Liver (tissue), 8 donors: ENCODE measurements at regions not wholly inside any gene's neighbourhood (a gene's known extent, or its start where the extent isn't known, plus 50 kb on each side); places are given as distances from the start of the nearest gene placed in this dataset.

Experiments used
- DNase-seq: peaks from one replicate; pipeline ENCODE4 v3.0.0-alpha.2; 2017; ENCODE audit warnings: low spot score
- H3K27ac ChIP-seq, 2 donors: one replicate each; pipeline ENCODE4 v1.7.0; 2013; ENCODE audit warnings: inconsistent platforms in 2 of 2, low read length in 2 of 2, control low read depth in 1 of 2, low read depth in 1 of 2, mild to moderate bottlenecking in 1 of 2
- H3K27me3 ChIP-seq, 4 donors: one replicate each; pipeline versions ENCODE4 v1.6.1 to v1.7.0; 2013; ENCODE audit warnings: low read length in 3 of 4, inconsistent platforms in 1 of 4, mild to moderate bottlenecking in 1 of 4, moderate library complexity in 1 of 4; ENCODE audit not compliant: control insufficient read depth in 4 of 4, insufficient read depth in 4 of 4
- H3K36me3 ChIP-seq, 4 donors: one replicate each; pipeline versions ENCODE4 v1.6.1 to v1.7.0; 2013; ENCODE audit warnings: low read length in 3 of 4, mild to moderate bottlenecking in 3 of 4, low read depth in 1 of 4, moderate library complexity in 1 of 4; ENCODE audit not compliant: control insufficient read depth in 4 of 4, insufficient read depth in 3 of 4
- H3K4me1 ChIP-seq, 4 donors: one replicate each; pipeline versions ENCODE4 v1.6.1 to v1.7.0; 2013; ENCODE audit warnings: low read length in 3 of 4, mild to moderate bottlenecking in 3 of 4, moderate library complexity in 1 of 4; ENCODE audit not compliant: control insufficient read depth in 4 of 4, insufficient read depth in 4 of 4
- H3K4me3 ChIP-seq, 3 donors: one replicate each; pipeline versions ENCODE4 v1.6.1 to v1.7.0; 2013; ENCODE audit warnings: low read length in 3 of 3, control low read depth in 1 of 3, low read depth in 1 of 3, mild to moderate bottlenecking in 1 of 3
- H3K9ac ChIP-seq, 2 donors: one replicate each; pipeline ENCODE4 v1.7.0; 2013; ENCODE audit warnings: low read length in 2 of 2, mild to moderate bottlenecking in 2 of 2, moderate library complexity in 2 of 2, control low read depth in 1 of 2, low read depth in 1 of 2
- H3K9me3 ChIP-seq, 4 donors: one replicate each; pipeline versions ENCODE4 v1.6.1 to v1.7.0; 2013; ENCODE audit warnings: low read length in 3 of 4; ENCODE audit not compliant: control insufficient read depth in 4 of 4
- ATF3 ChIP-seq: IDR thresholded peaks from 2 replicates; pipeline ENCODE4 v1.6.1; 2016; ENCODE audit warnings: antibody characterized with exemption
- CTCF ChIP-seq: fragments of 150-350 bp; IDR thresholded peaks from 2 replicates; pipeline ENCODE4 v1.5.1; 2017; ENCODE audit warnings: improper control_type of control experiment, low read depth, low read length; ENCODE audit not compliant: missing input control
- EGR1 ChIP-seq, 2 donors: IDR thresholded peaks; 2 replicates each; pipeline ENCODE4 v1.6.1; 2016 to 2018; ENCODE audit warnings: antibody characterized with exemption in 2 of 2, low read depth in 2 of 2
- FOXA1 ChIP-seq: IDR thresholded peaks from 2 replicates; pipeline ENCODE4 v1.6.1; 2016; ENCODE audit warnings: antibody characterized with exemption
- FOXA2 ChIP-seq: IDR thresholded peaks from 2 replicates; pipeline ENCODE4 v1.6.1; 2016; ENCODE audit warnings: antibody characterized with exemption
- GABPA ChIP-seq, 2 donors: IDR thresholded peaks in 1 of 2; conservative IDR thresholded peaks in 1 of 2; 2 replicates each; pipeline ENCODE4 v1.6.1; 2016; ENCODE audit warnings: antibody characterized with exemption in 2 of 2, mild to moderate bottlenecking in 1 of 2, moderate library complexity in 1 of 2
- HNF4A ChIP-seq, 2 donors: conservative IDR thresholded peaks; 2 replicates each; pipeline ENCODE4 v1.6.1; 2016; ENCODE audit warnings: antibody characterized with exemption in 2 of 2, mild to moderate bottlenecking in 2 of 2
- HNF4G ChIP-seq: IDR thresholded peaks from 2 replicates; pipeline ENCODE4 v1.6.1; 2016; ENCODE audit warnings: antibody characterized with exemption
- JUND ChIP-seq, 2 donors: IDR thresholded peaks; 2 replicates each; pipeline ENCODE4 v1.6.1; 2016; ENCODE audit warnings: antibody characterized with exemption in 2 of 2
- MAX ChIP-seq: IDR thresholded peaks from 2 replicates; pipeline ENCODE4 v1.6.1; 2016; ENCODE audit warnings: antibody characterized with exemption
- NR2F2 ChIP-seq: IDR thresholded peaks from 2 replicates; pipeline ENCODE4 v1.6.1; 2016; ENCODE audit warnings: antibody characterized with exemption
- RAD21 ChIP-seq, 2 donors: IDR thresholded peaks; 2 replicates each; pipeline ENCODE4 v1.6.1; 2016; ENCODE audit warnings: antibody characterized with exemption in 2 of 2, mild to moderate bottlenecking in 2 of 2
- REST ChIP-seq: IDR thresholded peaks from 2 replicates; pipeline ENCODE4 v1.6.1; 2016; ENCODE audit warnings: antibody characterized with exemption, mild to moderate bottlenecking
- RXRA ChIP-seq, 2 donors: IDR thresholded peaks; 2 replicates each; pipeline ENCODE4 v1.6.1; 2017 to 2018; ENCODE audit warnings: antibody characterized with exemption in 2 of 2, mild to moderate bottlenecking in 1 of 2
- SP1 ChIP-seq: IDR thresholded peaks from 2 replicates; pipeline ENCODE4 v1.6.1; 2018; ENCODE audit warnings: antibody characterized with exemption, mild to moderate bottlenecking
- TAF1 ChIP-seq: conservative IDR thresholded peaks from 2 replicates; pipeline ENCODE4 v1.6.1; 2016; ENCODE audit warnings: antibody characterized with exemption, mild to moderate bottlenecking
- YY1 ChIP-seq: IDR thresholded peaks from 2 replicates; pipeline ENCODE4 v1.6.1; 2016; ENCODE audit warnings: antibody characterized with exemption, mild to moderate bottlenecking
- ZBTB33 ChIP-seq: IDR thresholded peaks from 2 replicates; pipeline ENCODE4 v1.6.1; 2016; ENCODE audit warnings: antibody characterized with exemption
- WGBS: extraction: QIAGEN DNeasy Blood & Tissue Kit; methylation state at CpG from one replicate; pipeline ENCODE4 v1.1.7; 2013; 5-methylcytosine and 5-hydroxymethylcytosine counted together
- donor health status: healthy.
- donor health status: healthy.
- donor health status: healthy.
- donor health status: healthy.
- donor health status: healthy.

GRCh38 chr10:36003688-36004087, 361.6 kb upstream of the FZD8 start:
- no peak for DNase-seq
- H3K9ac ChIP-seq, result no peak overlapping the region
- H3K27ac ChIP-seq, result no peak overlapping the region
- no peaks in the 10 kb centered on the region for H3K4me1 ChIP-seq
- no peaks in the 10 kb centered on the region for H3K36me3 ChIP-seq
- 90% methylated on average over 7 of the region's 7 CpGs for WGBS
- no peaks in the 10 kb centered on the region for H3K9me3 ChIP-seq
- no peak overlapping the region for H3K4me3 ChIP-seq
- no peaks in the 10 kb centered on the region for H3K27me3 ChIP-seq
- no peak for TF ChIP-seq YY1
- no peak for TF ChIP-seq TAF1
- no peak for TF ChIP-seq HNF4A (conservative IDR thresholded peaks at IDR 0.05)
- TF ChIP-seq HNF4G, result no peak
- no peak for TF ChIP-seq REST
- TF ChIP-seq EGR1 (IDR thresholded peaks at IDR 0.05; ENCODE audit: low read depth in 2 of 2), result no peak
- no peak for TF ChIP-seq ZBTB33
- no peak for TF ChIP-seq RXRA (IDR thresholded peaks at IDR 0.05)

- H3K9me3 ChIP-seq, result no peaks in the 10 kb centered on the region
- no peak for DNase-seq
- H3K27me3 ChIP-seq, result no peaks in the 10 kb centered on the region
- H3K4me1 ChIP-seq, result no peaks in the 10 kb centered on the region
- H3K9ac ChIP-seq, result no peak overlapping the region
- no peak for TF ChIP-seq REST
- TF ChIP-seq HNF4G, result no peak
- TF ChIP-seq HNF4A (conservative IDR thresholded peaks at IDR 0.05), result no peak
- no peak for TF ChIP-seq ZBTB33
- no peak for TF ChIP-seq FOXA2
- TF ChIP-seq GABPA (IDR thresholded peaks at IDR 0.05 in 1 of 2, conservative IDR thresholded peaks at IDR 0.05 in 1 of 2), result no peak
- TF ChIP-seq MAX, result no peak
- no peak for TF ChIP-seq TAF1
- TF ChIP-seq RXRA (IDR thresholded peaks at IDR 0.05), result no peak
- TF ChIP-seq JUND (IDR thresholded peaks at IDR 0.05), result no peak
- TF ChIP-seq RAD21 (IDR thresholded peaks at IDR 0.05), result no peak
- no peak for TF ChIP-seq YY1
- TF ChIP-seq SP1, result no peak
- TF ChIP-seq FOXA1, result no peak
- TF ChIP-seq ATF3, result no peak
- no peak for TF ChIP-seq CTCF
- no peak for TF ChIP-seq EGR1 (IDR thresholded peaks at IDR 0.05; ENCODE audit: low read depth in 2 of 2)
- no peak for TF ChIP-seq NR2F2
- 85% methylated on average over 12 of the region's 12 CpGs for WGBS
- H3K36me3 ChIP-seq, result no peaks in the 10 kb centered on the region
- H3K27ac ChIP-seq, result no peak overlapping the region
- H3K4me3 ChIP-seq, result no peak overlapping the region
These were observed 361.0 kb upstream of the FZD8 start for GRCh38 chr10:36003031-36003600.
